Right lobe of liver (tissue), 4 donors: ENCODE measurements at regions not wholly inside any gene's neighbourhood (a gene's known extent, or its start where the extent isn't known, plus 50 kb on each side); places are given as distances from the start of the nearest gene placed in this dataset.

Source experiments
- POLR2A ChIP-seq: fragments of 450-650 bp; IDR thresholded peaks from one replicate; pipeline ENCODE4 v1.6.1; 2017; ENCODE audit warnings: antibody characterized with exemption, mild to moderate bottlenecking
- TF ChIP-seq, protein P1 (sequence below), 4 donors: fragments of 200-600 bp in 3 of 4; fragments of 450-650 bp in 1 of 4; IDR thresholded peaks; one replicate each; pipeline versions ENCODE4 v1.5.1 to v1.8.0; 2016 to 2022; ENCODE audit warnings: antibody characterized with exemption in 4 of 4, mild to moderate bottlenecking in 2 of 4
- donor health status: DM: no; HTN: no; CAD: no.
- donor health status: DM: no; HTN: no; CAD: no.
- donor health status: DM: no; HTN: yes; CAD: no.

DNA sequence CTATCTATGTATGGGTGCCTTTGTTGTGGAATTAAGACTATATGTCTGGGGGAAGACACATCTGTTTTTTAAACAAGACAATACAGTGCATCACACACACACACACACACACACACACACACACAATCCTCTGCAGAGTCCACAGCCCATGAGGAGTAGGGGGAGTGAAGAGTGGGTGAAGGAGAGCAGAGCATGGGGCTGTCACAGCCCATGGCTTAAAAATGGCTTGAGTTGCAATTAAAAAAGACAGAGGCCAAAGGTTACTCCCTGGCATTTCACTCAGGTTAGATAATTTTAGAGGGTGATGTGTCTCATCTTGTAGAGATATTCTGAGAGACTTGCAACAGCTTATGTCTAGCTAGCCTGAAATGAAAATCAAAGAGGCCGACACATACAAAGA lies 176.5 kb upstream of the PLXNA2 start:
- TF ChIP-seq, protein P1, sequence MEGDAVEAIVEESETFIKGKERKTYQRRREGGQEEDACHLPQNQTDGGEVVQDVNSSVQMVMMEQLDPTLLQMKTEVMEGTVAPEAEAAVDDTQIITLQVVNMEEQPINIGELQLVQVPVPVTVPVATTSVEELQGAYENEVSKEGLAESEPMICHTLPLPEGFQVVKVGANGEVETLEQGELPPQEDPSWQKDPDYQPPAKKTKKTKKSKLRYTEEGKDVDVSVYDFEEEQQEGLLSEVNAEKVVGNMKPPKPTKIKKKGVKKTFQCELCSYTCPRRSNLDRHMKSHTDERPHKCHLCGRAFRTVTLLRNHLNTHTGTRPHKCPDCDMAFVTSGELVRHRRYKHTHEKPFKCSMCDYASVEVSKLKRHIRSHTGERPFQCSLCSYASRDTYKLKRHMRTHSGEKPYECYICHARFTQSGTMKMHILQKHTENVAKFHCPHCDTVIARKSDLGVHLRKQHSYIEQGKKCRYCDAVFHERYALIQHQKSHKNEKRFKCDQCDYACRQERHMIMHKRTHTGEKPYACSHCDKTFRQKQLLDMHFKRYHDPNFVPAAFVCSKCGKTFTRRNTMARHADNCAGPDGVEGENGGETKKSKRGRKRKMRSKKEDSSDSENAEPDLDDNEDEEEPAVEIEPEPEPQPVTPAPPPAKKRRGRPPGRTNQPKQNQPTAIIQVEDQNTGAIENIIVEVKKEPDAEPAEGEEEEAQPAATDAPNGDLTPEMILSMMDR (IDR thresholded peaks at IDR 0.05) = no peak
- no peak for TF ChIP-seq POLR2A
